Ishikawa (cell line): ENCODE measurements at regions not wholly inside any gene's neighbourhood (a gene's known extent, or its start where the extent isn't known, plus 50 kb on each side); places are given as distances from the start of the nearest gene placed in this dataset.

Source experiments
- CREB1 ChIP-seq: IDR thresholded peaks from 2 replicates; pipeline ENCODE4 v1.6.1; 2012; ENCODE audit warnings: low read depth
- EP300 ChIP-seq: IDR thresholded peaks from 2 replicates; pipeline ENCODE4 v1.6.1; 2012; ENCODE audit warnings: borderline replicate concordance
- RAD21 ChIP-seq: IDR thresholded peaks from 2 replicates; pipeline ENCODE4 v1.6.1; 2012; ENCODE audit warnings: low read depth
- YY1 ChIP-seq: IDR thresholded peaks from 2 replicates; pipeline ENCODE4 v1.6.1; 2012; ENCODE audit warnings: low read depth

DNA sequence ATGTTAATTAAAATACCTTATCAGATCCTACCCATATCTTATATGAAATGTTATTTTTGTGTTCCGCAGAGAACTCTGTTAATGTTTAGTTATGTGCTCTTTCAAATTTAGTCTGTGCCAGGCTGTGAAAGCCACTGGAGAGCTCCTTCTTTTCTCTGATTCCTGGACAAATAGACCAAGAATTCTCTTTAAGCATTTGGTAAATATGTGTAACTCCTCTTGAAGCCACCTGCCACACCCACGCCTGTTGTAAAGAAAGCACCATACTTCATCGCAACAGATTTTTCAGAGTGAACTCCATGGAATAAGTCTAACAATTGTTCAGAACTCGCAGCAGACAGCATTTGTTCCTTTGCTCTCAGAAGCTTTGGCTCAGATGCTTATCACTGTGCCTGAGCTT lies 301.1 kb downstream of the FAM170A start:
- no peak for TF ChIP-seq YY1
- no peak for TF ChIP-seq RAD21
- TF ChIP-seq CREB1: no peak
- TF ChIP-seq EP300: no peak
